ELF-1 (cell line): ENCODE measurements at regions not wholly inside any gene's neighbourhood (a gene's known extent, or its start where the extent isn't known, plus 50 kb on each side); places are given as distances from the start of the nearest gene placed in this dataset.
"Not testable (repeated sequence)": the region's sequence is repeated elsewhere in the genome, so short reads cannot be mapped to it uniquely, and the experiment has no call there.

ENCODE experiments used
- DNase-seq: peaks from one replicate; pipeline ENCODE4 v3.0.0-alpha.2; 2016; ENCODE audit warnings: low read depth, low spot score

DNA sequence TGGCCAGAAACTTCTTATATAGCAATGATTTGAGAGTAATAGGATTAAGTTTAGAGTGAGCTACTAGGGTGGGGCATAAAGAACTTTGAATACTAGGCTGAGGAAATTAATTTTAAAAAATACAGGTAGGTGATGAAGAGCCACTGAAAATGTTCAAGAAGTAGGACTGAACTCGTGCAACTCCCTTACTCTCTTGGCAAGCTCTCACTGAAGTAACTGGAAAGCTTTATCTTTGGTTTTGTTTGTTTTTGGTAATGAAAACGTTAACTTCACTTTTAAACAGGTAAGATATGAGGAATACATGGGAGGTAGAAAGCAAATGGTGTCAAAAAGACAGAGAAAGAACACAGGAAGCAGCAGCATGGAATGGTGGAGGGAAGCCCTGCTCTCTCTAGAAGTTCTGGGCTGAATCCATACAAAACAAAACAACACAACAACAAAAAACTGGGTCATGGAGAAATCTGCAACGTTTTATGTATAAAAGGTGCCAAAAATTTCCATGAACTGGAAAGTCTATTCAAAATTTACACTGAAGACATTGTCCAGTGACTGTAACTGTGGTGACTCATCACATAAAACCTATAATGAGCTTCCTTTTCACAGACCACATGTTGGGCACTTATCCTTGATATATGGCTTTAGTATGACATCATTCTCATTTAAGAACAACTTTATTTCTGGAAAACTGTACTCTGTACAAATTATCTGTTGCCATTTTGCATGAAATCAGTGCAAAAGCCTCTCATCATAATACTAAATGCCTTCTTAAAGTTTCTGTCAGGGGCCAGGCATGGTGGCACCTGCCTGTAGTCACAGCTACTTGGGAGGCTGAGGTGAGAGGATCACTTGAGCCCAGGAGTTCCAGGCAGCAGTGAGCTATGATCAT, 91.2 kb upstream of the CHD1 start:
- DNase-seq = no peak

DNA sequence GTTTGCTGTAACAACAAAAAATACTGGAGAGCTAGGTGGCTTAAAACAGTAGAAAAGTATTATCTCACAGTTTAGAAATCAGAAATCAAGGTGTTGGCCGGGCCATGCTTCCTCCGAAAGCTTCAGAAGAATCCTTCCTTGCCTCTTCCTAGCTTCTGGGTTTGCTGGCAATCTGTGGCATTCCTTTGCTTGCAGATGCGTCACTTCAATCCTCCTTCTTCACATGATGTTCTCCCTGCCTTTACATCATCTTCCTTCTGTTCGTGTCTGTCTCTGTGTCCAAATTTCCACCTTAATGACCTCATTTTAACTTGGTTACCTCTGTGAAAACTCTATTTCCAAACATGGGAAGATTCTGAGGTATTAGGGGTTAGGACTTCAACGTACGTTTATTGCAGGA, 90.4 kb upstream of the CHD1 start:
- DNase-seq = no peak

DNA sequence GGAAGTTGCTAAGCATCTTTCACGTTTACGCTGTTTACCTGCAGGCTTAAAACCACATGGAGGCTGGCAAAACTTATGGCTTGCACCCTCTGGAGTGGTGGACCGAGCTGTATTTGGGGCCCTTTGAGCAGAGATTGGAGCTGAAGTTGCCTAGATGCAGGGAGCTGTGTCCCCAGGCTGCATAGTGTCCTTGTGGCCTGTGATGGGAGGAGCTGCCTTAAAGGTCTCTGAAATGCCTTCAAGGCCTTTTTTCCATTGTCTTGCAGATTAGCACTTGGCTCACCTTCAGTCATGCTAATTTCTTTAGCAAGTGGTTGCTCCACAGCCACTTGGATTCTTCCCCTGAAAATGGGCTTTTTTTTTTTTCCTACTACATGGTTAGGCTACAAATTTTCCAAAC, 81.5 kb upstream of the CHD1 start:
- peak; percentile 82 for DNase-seq

DNA sequence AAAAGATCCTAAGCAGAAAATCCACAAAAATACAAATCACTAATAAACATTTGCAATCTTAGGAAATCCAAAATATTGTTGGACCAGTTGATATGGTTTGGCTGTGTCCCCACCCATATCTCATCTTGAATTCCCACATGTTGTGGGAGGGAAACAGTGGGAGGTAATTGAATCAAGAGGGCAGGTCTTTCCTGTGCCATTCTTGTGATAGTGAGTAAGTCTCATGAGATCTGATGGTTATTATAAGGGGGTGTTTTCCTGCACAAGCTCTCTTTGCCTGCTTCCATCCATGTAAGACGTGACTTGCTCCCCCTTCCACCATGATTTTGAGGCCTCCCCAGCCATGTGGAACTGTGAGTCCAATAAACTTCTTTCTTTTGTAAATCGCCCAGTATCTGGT, 79.2 kb upstream of the CHD1 start:
- not testable (repeated sequence) for DNase-seq

DNA sequence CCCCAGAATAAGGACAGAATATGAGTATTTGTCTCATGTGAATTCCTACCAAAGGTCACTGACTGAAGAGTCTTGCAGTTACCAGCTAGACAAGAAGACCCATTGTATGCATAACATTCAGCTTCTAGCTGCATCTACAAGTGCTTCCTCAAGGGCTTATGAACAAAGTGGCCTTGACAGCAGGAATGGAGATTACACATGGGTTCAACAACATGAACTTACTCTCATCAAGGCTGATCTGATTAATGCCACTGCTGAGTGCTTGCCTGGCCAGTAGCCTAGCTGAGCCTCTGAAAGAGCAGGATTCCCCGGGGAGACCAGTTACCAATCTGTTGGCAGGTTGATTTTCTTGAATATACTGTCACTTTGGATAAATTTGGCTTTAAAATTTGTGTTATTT, 76.7 kb upstream of the CHD1 start:
- no peak for DNase-seq

DNA sequence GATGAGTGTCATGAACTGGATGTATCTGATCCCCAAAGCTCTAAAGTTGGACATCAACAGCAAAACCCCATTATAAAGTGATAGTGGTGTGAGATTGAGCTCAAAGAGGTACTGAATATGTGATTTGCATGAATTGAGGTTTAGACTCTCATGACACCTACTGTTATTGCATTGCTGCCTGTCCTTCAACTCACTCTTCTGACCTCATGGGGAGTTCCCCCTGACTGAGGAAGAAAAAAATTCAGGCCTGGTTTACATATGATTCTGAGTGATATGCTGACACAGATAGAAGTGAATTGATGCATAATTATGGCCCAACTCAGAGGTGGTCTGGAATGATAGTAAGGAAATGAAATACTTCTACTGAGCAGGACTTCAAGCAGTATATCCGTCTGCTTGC, 76.2 kb upstream of the CHD1 start:
- DNase-seq = no peak

DNA sequence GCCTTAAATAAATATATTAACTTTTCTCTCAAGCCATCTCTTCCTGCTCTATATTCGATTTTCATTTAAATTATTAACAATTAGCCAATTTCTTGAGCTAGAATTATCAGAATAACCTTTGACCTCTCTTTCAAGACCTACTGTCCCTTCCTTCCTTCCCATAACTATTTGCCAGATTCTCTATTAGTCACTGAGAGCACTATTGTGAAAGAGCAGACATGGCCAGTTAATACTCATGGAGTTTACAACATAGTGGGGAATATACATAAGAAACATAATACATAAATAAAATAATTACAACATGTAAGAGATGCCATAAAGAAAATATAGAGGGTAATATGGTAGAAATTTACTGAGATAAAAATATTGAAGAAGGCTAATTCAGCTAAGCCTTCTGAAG, 72.1 kb upstream of the CHD1 start:
- no peak for DNase-seq

DNA sequence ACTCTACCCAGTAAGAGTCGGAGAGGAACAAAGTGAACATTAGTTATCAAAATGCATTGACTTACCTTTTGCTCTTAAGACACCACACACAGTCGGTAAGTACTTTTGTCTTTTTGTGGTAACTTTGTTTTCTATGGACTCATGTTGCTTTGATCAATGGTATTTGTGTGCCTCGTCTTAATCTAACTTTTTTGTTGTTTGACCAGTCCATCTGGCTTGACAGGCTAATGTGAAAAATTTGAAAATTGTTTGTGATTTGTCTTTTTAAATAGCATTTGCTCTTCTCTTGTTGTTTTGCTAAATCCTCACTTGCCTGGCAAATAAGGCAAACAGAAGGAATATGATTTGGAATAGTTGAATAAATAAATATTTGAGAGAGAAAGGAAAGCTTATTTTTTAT, 71.4 kb upstream of the CHD1 start:
- no peak for DNase-seq

DNA sequence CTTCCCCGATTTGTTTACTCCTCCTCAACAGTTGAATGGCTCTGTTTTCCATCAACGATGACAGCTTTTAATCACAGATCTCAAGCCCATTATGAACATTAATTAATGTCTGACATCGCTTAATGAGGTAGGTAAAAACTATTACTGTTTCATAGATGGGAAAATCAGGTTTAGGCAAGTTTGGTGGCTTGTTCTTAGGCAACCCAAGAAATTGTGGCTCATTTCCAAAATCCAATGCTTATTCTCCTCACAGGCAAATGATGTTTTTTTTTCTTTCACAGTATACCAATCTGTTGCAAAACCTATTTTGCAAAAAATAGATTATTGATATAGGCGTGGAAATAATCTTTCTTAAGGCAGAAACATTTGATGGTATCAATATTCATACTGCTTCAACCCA, 70.8 kb upstream of the CHD1 start:
- no peak for DNase-seq

DNA sequence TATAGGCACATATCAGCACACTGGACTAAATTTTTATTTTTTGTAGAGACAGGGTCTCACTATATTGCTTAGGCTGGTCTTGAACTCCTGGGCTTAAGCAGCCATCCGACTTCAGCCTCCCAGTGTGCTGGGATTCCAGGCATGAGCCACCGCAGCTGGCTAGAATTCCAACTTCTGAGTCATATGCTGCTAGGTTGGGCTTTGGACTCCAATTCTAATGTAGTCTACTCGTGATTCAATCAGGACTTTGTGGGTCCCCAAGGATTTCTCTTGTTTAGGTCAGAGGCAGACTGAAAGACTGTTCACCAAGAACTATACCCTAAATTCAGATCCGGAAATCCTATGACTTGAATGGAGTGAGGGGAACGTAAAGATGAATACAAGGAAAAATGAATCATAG, 68.2 kb upstream of the CHD1 start:
- DNase-seq = no peak

DNA sequence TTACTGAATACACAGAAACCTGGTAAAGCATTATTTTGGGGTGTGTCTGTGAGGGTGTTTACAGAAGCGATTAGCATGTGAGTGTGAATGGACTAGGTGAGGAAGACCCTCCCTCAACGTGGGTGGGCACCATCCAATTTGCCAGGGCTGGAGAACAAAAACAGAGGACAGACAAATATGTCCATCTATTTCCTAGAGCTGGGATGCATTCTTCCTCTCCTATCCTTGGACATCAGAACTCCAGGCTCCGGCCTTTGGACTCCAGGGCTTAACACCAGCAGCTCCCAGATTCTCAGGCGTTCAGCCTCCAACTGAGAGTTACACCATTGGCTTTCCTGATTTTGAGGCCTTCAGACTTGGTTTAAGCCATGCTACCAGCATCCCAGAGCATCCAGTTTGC, 65.8 kb upstream of the CHD1 start:
- DNase-seq = peak; percentile 15

DNA sequence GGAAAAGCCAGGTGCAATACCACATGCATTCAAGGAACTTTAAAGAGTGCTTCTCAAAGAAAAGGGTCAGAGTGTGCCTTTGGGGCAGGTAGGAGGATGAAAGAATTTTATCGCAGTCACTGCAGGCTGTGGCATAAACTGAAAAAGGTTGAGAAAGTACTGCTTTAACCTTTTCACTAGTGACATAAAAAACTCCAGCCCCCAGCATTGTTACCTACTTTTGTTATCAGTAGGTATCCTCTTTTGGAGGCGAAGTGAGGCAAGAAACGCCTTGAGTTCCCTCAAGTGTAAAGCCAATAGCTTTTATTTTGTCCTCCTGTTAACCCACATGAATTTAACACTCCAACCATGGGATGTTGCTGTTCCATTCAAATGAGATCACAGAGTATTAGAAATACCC, 64.7 kb upstream of the CHD1 start:
- DNase-seq = peak; percentile 44

DNA sequence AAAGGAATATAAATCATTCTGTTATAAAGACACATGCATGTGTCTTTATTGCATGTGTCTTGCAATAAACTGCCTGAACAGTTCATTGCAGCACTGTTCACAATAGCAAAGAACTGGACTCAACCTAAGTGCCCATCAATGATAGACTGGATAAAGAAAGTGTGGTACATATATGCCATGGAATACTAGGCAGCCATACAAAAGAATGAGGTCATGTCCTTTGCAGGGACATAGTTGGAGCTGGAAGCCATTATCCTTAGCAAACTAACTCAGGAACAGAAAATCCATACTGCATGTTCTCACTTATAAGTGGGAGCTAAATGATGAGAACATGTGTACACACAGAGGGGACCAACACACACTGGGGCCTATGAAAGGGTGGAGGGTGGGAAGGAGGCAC, 63.7 kb upstream of the CHD1 start:
- no peak for DNase-seq

DNA sequence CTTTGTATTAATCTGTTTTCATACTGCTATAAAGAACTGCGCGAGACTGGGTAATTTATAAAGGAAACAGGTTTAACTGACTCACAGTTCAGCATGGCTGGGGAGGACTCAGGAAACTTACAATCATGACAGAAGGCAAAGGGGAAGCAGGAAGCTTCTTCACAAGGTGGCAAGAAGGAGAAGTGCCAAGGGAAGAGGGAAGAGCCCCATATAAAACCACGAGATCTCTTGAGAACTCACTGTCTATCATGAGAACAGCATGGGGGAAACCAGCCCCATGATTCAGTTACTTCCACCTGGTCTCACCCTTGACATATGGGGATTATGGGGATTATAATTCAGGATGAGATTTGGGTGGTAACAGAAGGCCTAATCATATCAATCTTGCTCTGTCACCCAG, 60.9 kb upstream of the CHD1 start:
- no peak for DNase-seq

DNA sequence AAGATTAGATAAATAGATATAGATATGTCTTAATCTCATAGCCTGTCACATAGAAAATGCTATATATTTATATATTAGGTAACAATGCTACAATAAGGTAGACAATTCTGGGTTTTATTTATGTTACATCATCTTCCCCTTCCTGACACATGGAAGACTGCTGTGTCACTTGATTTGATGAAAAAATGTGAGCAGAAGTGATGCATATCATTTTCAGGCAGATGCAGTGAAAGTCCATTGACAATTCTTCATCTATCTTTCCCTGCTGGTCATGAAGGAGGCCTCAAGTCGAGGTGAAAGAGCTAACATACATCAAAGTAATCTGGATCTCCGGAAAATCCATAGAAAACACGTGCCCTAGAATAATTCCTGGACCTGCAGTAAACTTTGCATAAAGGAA, 57.8 kb upstream of the CHD1 start:
- DNase-seq = no peak

DNA sequence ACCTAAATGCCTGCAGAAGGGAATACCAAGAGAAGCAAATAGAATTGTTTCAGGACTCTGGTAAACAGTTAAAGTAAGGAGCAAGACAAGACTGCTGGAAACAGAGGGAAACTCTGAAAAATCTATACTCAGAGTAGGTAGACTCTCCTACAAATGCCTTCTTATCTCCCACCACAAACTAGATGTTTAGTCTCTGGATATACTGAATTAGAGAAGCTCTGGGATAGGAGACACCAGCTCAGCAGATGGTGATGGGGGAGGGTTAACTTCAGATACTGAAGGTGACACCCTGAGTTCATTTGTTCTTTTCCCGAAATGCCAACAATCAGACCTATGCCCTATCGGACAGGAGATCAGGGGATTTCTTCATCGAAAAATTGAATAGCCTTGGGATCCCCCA, 54.1 kb upstream of the CHD1 start:
- no peak for DNase-seq
